ENCODE measurements at regions not wholly inside any gene's neighbourhood (a gene's known extent, or its start where the extent isn't known, plus 50 kb on each side); places are given as distances from the start of the nearest gene placed in this dataset.

DNA sequence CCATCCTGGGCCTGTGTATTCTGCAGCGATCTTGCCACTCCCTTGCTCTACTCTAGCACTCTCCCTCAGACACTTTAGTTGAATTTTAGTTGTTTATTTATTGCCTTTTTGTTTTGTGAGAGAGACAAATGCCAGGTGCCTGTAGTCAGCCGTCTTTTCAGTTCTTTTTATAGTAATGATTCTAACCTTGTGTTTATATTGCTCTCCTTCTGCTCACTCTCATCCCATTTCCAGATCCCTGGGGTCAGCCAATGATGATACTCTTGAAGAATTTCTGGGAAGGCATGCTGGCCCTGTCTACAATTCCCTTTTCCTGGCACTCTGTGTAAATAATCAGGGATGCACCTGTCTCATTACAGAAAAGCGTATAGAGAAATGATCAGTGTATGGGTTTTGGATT is 334.1 kb upstream of the MIS18BP1 start:
- no peak for TF ChIP-seq CTCF (IDR thresholded peaks at IDR 0.05; ENCODE audit: poor library complexity, severe bottlenecking)
- no peak for TF ChIP-seq RAD21 (conservative IDR thresholded peaks at IDR 0.05)
- no peak for TF ChIP-seq EZH2 (IDR thresholded peaks at IDR 0.05; ENCODE audit: borderline replicate concordance, insufficient read depth, low read length, poor library complexity, severe bottlenecking)
- no peak for TF ChIP-seq POLR2AphosphoS5 (IDR thresholded peaks at IDR 0.05)
- TF ChIP-seq EP300 (conservative IDR thresholded peaks at IDR 0.05; ENCODE audit: poor library complexity, severe bottlenecking) = no peak
- no peak for TF ChIP-seq TAF1 (IDR thresholded peaks at IDR 0.05; ENCODE audit: low read depth)
- no peak for TF ChIP-seq SMC3 (conservative IDR thresholded peaks at IDR 0.05; ENCODE audit: poor library complexity)

All from neural cell (in vitro differentiated cells).